ENCODE measurements at regions not wholly inside any gene's neighbourhood (a gene's known extent, or its start where the extent isn't known, plus 50 kb on each side); places are given as distances from the start of the nearest gene placed in this dataset.

- H3K4me1 Mint-ChIP-seq (ENCODE audit: low read depth), result peaks cover 5% of the 10 kb centered on the region
- H3K4me3 Mint-ChIP-seq (ENCODE audit: low read depth), result no peak overlapping the region
- intact Hi-C loops (cut with micrococcal nuclease), result no loop called here
- no peak for DNase-seq (ENCODE audit: low spot score)
- H3K9me3 Mint-ChIP-seq, result no peaks in the 10 kb centered on the region
- no peak overlapping the region for H3K27ac Mint-ChIP-seq
- H3K36me3 Mint-ChIP-seq (ENCODE audit: low read depth), result peaks cover 2% of the 10 kb centered on the region
- peaks cover 28% of the 10 kb centered on the region for H3K27me3 Mint-ChIP-seq (ENCODE audit: low read depth)
Measured at GRCh38 chr7:118298771-118299170, 74.3 kb downstream of the ANKRD7 start.

DNA sequence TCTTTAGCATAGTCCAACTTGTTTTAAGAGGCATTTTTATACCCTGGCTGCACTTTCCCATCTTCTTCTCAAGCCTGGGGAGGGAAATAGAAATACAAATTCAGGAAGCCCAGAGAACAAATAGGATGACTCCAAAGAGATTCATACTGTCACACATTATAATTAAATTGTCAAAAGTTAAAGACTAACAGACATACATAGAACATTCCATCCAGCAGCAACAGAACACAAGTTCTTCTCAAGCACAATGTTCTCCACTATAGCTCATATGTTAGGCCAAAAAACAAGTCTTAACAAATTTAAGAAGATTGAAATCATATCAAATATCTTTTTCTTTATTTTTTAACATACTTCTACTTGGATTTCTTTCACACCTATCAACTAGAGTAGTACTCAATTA, 75.7 kb downstream of the ANKRD7 start:
- Mint-ChIP-seq H3K27me3 (ENCODE audit: low read depth) (peaks cover 33% of the 10 kb centered on the region), H3K4me3 (ENCODE audit: low read depth) (no peak overlapping the region), H3K36me3 (ENCODE audit: low read depth) (peaks cover 2% of the 10 kb centered on the region), H3K4me1 (ENCODE audit: low read depth) (peaks cover 5% of the 10 kb centered on the region), H3K9me3 (no peaks in the 10 kb centered on the region), H3K27ac (no peak overlapping the region)
- intact Hi-C loops (cut with micrococcal nuclease), result no loop called here
- no peak for DNase-seq (ENCODE audit: low spot score)

DNA sequence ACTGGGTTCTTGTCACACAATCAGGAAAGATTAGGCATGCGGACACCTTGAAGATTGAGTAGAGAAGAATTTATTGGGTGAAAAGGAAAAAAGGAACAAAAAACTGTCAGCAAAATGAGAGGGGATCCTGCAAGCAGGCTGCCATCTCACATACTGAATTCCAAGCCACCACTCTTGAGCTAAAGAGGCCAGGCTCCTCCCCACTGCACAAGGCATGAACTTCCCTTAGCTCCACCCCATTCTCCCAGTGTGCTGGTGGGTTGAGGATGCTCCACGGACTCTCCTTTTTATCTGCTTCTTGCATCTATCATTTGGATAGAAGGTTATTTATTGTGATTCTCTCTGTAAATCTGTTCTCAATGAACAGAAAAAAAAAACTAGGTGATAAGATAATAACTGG, 79.6 kb downstream of the ANKRD7 start:
- peaks cover 4% of the 10 kb centered on the region for H3K4me1 Mint-ChIP-seq (ENCODE audit: low read depth)
- intact Hi-C loops (cut with micrococcal nuclease), result no loop called here
- H3K27ac Mint-ChIP-seq, result no peak overlapping the region
- no peak overlapping the region for H3K4me3 Mint-ChIP-seq (ENCODE audit: low read depth)
- no peak for DNase-seq (ENCODE audit: low spot score)
- H3K36me3 Mint-ChIP-seq (ENCODE audit: low read depth), result peaks cover 6% of the 10 kb centered on the region
- peaks cover 25% of the 10 kb centered on the region for H3K27me3 Mint-ChIP-seq (ENCODE audit: low read depth)
- H3K9me3 Mint-ChIP-seq, result peaks cover 12% of the 10 kb centered on the region

DNA sequence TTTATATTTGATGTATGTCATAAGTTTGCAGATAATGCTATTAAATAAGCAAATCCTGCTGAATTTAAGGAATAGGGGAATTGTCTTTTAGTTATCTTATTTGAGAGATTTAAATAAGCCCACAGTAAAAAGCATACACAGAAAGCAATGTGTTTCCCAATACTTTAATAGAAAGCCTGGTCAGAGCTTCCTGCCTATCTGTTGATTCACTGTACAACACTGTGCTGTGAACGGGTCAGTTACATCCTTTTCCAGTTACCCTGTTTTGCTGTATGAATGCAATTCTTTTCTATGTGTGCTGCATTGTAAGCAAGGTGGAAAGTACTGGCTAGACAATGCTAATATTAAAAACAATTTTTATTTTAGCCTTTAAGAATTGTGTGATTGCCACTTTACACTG, 81.2 kb downstream of the ANKRD7 start:
- no peak for DNase-seq (ENCODE audit: low spot score)
- Mint-ChIP-seq H3K36me3 (ENCODE audit: low read depth) (peaks cover 16% of the 10 kb centered on the region), H3K27ac (no peak overlapping the region), H3K4me3 (ENCODE audit: low read depth) (no peak overlapping the region), H3K27me3 (ENCODE audit: low read depth) (peaks cover 17% of the 10 kb centered on the region), H3K9me3 (peaks cover 28% of the 10 kb centered on the region), H3K4me1 (ENCODE audit: low read depth) (peaks cover 7% of the 10 kb centered on the region)
- intact Hi-C loops (cut with micrococcal nuclease), result no loop called here

DNA sequence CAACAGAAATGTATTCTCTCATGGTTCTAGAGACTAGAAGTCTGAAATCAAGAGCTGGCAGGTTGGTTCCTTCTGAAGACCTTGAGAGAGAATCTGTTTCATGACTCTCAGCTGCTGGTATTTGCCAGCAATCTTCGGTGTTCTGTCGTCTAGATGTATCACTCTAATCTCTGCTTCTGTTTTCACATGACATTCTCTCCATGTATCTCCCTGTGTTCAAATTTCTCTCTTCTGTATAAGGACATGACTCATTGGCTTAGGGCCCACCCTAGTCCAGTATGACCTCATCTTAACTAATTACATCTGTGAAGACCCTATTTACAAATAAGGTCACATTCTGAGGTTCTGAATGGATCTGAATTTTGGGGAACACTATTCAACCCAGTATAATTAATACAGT, 82.3 kb downstream of the ANKRD7 start:
- intact Hi-C loops (cut with micrococcal nuclease), result no loop called here
- H3K4me3 Mint-ChIP-seq (ENCODE audit: low read depth), result no peak overlapping the region
- H3K4me1 Mint-ChIP-seq (ENCODE audit: low read depth), result peaks cover 18% of the 10 kb centered on the region
- H3K9me3 Mint-ChIP-seq, result peaks cover 33% of the 10 kb centered on the region
- no peak overlapping the region for H3K27ac Mint-ChIP-seq
- H3K27me3 Mint-ChIP-seq (ENCODE audit: low read depth), result peaks cover 17% of the 10 kb centered on the region
- peaks cover 27% of the 10 kb centered on the region for H3K36me3 Mint-ChIP-seq (ENCODE audit: low read depth)
- no peak for DNase-seq (ENCODE audit: low spot score)

- DNase-seq (ENCODE audit: low spot score), result no peak
- Mint-ChIP-seq H3K36me3 (ENCODE audit: low read depth) (peaks cover 54% of the 10 kb centered on the region), H3K27ac (peak overlapping the region; percentile 75), H3K27me3 (ENCODE audit: low read depth) (peaks cover 5% of the 10 kb centered on the region), H3K9me3 (peaks cover 59% of the 10 kb centered on the region), H3K4me3 (ENCODE audit: low read depth) (no peak overlapping the region), H3K4me1 (ENCODE audit: low read depth) (peaks cover 33% of the 10 kb centered on the region)
- intact Hi-C loops (cut with micrococcal nuclease), result loop anchor here (1.0 to 5.0 kb wide), 6 partner anchors 22 to 229 kb away; partner anchors contain the start of gene LSM8
Measured at GRCh38 chr7:118311121-118311836, 86.8 kb downstream of the ANKRD7 start.

DNA sequence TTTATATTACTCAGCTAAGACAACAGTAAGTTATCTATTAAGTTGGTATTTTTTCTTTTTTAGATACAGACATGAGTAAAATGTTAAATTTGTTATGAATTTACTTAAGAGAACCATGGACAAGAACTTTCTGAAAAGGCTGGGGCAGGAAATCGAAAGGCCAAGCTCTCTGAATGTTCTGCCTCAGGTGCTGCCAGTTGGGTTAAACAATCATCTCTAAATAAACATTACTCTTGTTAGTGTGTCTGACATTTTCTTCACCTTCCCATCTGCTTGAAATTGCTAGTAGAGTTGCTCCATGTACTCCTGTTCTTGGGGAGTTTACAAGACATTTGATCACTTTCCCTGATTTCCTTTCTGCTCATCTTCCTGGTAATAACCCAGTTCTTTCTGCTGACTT, 87.5 kb downstream of the ANKRD7 start:
- intact Hi-C loops (cut with micrococcal nuclease), result loop anchor here (5.0 kb wide), 2 partner anchors 130 to 230 kb away; partner anchors contain the start of gene LSM8
- Mint-ChIP-seq H3K4me3 (ENCODE audit: low read depth) (no peak overlapping the region), H3K27me3 (ENCODE audit: low read depth) (peaks cover 2% of the 10 kb centered on the region), H3K36me3 (ENCODE audit: low read depth) (peaks cover 54% of the 10 kb centered on the region), H3K4me1 (ENCODE audit: low read depth) (peaks cover 33% of the 10 kb centered on the region), H3K27ac (peak overlapping the region; percentile 86), H3K9me3 (peaks cover 59% of the 10 kb centered on the region)
- no peak for DNase-seq (ENCODE audit: low spot score)

DNA sequence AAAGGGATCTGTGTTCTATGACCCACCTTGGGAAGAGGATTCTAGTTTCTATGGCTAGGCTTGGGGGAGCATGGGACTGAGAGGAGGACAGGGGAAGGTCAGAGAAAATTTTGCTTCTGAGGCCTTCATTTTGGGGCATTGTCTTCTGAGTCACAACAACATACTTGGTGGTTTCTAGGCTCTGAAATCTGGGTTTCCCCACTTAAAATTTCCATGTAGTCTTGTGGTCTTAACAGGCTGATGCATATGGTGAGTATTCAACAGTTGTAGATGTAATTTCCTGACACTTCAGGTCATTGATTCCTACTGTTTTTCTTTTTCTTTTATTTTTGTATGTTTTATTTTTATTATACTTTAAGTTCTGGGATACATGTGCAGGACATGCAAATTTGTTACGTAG, 88.5 kb downstream of the ANKRD7 start:
- DNase-seq (ENCODE audit: low spot score), result no peak
- Mint-ChIP-seq H3K36me3 (ENCODE audit: low read depth) (peaks cover 54% of the 10 kb centered on the region), H3K27me3 (ENCODE audit: low read depth) (no peaks in the 10 kb centered on the region), H3K4me1 (ENCODE audit: low read depth) (peaks cover 33% of the 10 kb centered on the region), H3K9me3 (peaks cover 57% of the 10 kb centered on the region), H3K4me3 (ENCODE audit: low read depth) (no peak overlapping the region), H3K27ac (peak overlapping the region; percentile 86)
- intact Hi-C loops (cut with micrococcal nuclease), result loop anchor here (1.0 to 5.0 kb wide), 3 partner anchors 15 to 231 kb away; partner anchors contain the start of gene LSM8

DNA sequence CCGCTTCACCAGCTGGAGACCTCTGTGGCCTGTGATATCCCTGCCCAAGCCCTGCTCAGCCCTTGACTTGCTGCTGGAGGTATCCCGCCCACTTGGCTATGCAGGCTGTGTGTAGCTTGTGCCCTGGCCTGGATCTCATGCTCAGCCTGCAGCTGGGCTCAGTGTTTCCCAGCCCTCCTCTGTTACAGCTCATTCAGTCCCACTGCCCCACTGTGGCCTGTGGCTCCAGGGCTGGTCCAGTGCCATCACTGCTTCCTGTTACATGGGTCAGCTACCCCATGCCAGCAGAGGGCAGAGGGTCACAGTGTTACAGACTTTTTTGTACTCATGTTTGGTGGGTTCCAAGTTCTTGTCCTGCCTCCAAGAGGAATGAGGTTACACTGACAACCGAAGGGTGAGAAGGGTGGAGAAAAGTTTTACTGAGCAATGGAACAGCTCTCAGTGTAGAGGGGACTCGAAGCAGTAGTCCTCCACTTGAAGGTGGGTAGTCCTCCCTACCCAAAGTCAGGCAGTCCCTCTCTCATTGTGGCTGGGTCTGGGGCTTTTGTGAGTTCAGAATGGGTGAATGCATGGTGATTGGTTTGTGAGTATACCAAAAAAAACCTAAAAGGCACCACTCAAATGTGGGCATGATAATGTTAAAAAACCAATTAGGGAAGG, 100.4 kb downstream of the ANKRD7 start:
- Mint-ChIP-seq H3K9me3 (no peaks in the 10 kb centered on the region), H3K4me3 (ENCODE audit: low read depth) (no peak overlapping the region), H3K27ac (no peak overlapping the region), H3K4me1 (ENCODE audit: low read depth) (peaks cover 26% of the 10 kb centered on the region), H3K36me3 (ENCODE audit: low read depth) (no peaks in the 10 kb centered on the region), H3K27me3 (ENCODE audit: low read depth) (peaks cover 8% of the 10 kb centered on the region)
- DNase-seq (ENCODE audit: low spot score), result no peak
- intact Hi-C loops (cut with micrococcal nuclease), result loop anchor here (5.0 kb wide), 1 partner anchor 38 kb away; no protein-coding TSS in a partner anchor

DNA sequence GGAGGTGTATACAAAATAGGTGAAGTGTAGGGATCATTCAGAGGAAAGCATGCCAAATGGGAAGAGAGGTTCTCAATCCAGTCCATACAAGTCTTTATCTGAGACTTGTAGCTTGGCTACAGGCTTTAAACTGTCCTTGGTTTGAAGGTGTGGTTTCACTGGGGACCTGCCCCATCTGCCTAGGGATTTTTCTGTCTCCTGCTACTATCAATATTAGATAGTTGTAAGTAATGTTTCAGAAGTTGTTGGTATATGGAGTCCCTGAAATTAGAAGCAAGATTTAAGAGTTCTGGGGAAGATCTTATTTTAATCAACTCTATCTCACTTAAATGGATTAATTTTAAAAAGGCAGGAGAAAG, 100.9 kb downstream of the ANKRD7 start:
- peaks cover 30% of the 10 kb centered on the region for H3K4me1 Mint-ChIP-seq (ENCODE audit: low read depth)
- no peak overlapping the region for H3K4me3 Mint-ChIP-seq (ENCODE audit: low read depth)

GRCh38 chr7:118327174-118327573, 102.7 kb downstream of the ANKRD7 start:
- intact Hi-C loops (cut with micrococcal nuclease), result loop anchor here (5.0 kb wide), 1 partner anchor 40 kb away; no protein-coding TSS in a partner anchor
- Mint-ChIP-seq H3K36me3 (ENCODE audit: low read depth) (no peaks in the 10 kb centered on the region), H3K4me3 (ENCODE audit: low read depth) (no peak overlapping the region), H3K27ac (no peak overlapping the region), H3K4me1 (ENCODE audit: low read depth) (peaks cover 30% of the 10 kb centered on the region), H3K9me3 (no peaks in the 10 kb centered on the region), H3K27me3 (ENCODE audit: low read depth) (peaks cover 19% of the 10 kb centered on the region)
- DNase-seq (ENCODE audit: low spot score), result no peak

More for the DNA sequence above, 100.9 kb downstream of the ANKRD7 start:
- intact Hi-C loops (cut with micrococcal nuclease), result loop anchor here (5.0 kb wide), 1 partner anchor 38 kb away; no protein-coding TSS in a partner anchor
- H3K27ac Mint-ChIP-seq, result no peak overlapping the region
- H3K36me3 Mint-ChIP-seq (ENCODE audit: low read depth), result no peaks in the 10 kb centered on the region
- no peak for DNase-seq (ENCODE audit: low spot score)
- H3K9me3 Mint-ChIP-seq, result no peaks in the 10 kb centered on the region
- peaks cover 13% of the 10 kb centered on the region for H3K27me3 Mint-ChIP-seq (ENCODE audit: low read depth)

- H3K27me3 Mint-ChIP-seq (ENCODE audit: low read depth), result peaks cover 16% of the 10 kb centered on the region
- no peaks in the 10 kb centered on the region for H3K36me3 Mint-ChIP-seq (ENCODE audit: low read depth)
- peaks cover 30% of the 10 kb centered on the region for H3K4me1 Mint-ChIP-seq (ENCODE audit: low read depth)
- H3K4me3 Mint-ChIP-seq (ENCODE audit: low read depth), result no peak overlapping the region
- intact Hi-C loops (cut with micrococcal nuclease), result loop anchor here (1.0 to 5.0 kb wide), 2 partner anchors 15 to 41 kb away; no protein-coding TSS in a partner anchor
- DNase-seq (ENCODE audit: low spot score), result no peak
- H3K27ac Mint-ChIP-seq, result no peak overlapping the region
- H3K9me3 Mint-ChIP-seq, result no peaks in the 10 kb centered on the region
Measured at GRCh38 chr7:118328505-118329211, 104.2 kb downstream of the ANKRD7 start.
